Adrenal gland (tissue), 5 donors: ENCODE measurements at regions not wholly inside any gene's neighbourhood (a gene's known extent, or its start where the extent isn't known, plus 50 kb on each side); places are given as distances from the start of the nearest gene placed in this dataset.

ENCODE experiments used
- CTCF ChIP-seq, 6 experiments: fragments of 450-650 bp in 4 of 6; fragments of 200-600 bp in 2 of 6; sonication (generic) in 1 of 6; IDR thresholded peaks; 1 replicate in 5 of 6; 2 replicates in 1 of 6; pipeline versions ENCODE4 v1.5.1 to v1.8.0; 2016 to 2021; ENCODE audit warnings: antibody characterized with exemption in 6 of 6, mild to moderate bottlenecking in 2 of 6, moderate library complexity in 1 of 6
- POLR2A ChIP-seq, 2 donors: fragments of 450-650 bp; IDR thresholded peaks; one replicate each; pipeline ENCODE4 v1.6.1; 2017; ENCODE audit warnings: antibody characterized with exemption in 2 of 2, mild to moderate bottlenecking in 2 of 2, moderate library complexity in 1 of 2
- donor health status: DM: no; HTN: no; CAD: no.

- TF ChIP-seq CTCF (IDR thresholded peaks at IDR 0.05) (no peak), POLR2A (IDR thresholded peaks at IDR 0.05) (no peak)
Observed at GRCh38 chr5:87899208-87899661, 369.4 kb downstream of the TMEM161B start.
